ENCODE measurements at regions not wholly inside any gene's neighbourhood (a gene's known extent, or its start where the extent isn't known, plus 50 kb on each side); places are given as distances from the start of the nearest gene placed in this dataset.

DNA sequence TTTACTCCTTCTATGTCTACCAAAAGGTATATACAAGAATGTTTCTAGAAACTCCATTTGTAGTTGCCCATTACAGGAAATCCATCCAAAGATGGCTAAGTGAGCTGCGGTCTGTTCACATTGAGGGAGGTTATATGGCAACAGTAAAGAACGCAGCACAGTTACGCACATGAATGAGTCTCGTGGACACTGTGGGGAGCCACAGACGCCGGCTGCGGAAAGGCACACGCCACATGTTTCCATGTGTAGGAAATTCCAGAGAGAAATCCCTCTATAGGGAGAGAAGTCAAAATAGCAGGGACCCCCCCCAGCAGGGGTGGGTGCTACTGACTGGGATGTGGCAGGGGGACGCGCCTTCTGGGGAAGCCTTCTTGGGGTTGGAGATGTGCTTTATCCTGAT lies 139.0 kb upstream of the NCOR2 start:
- H2BK12ac ChIP-seq (ENCODE audit: insufficient read length, low read depth, low read length): no peak overlapping the region
- no peaks in the 10 kb centered on the region for H3K23me2 ChIP-seq (ENCODE audit: insufficient read length, low read depth, low read length, poor library complexity, severe bottlenecking)
- H3K18ac ChIP-seq (ENCODE audit: insufficient read length, low read depth, low read length): no peak overlapping the region
- no peak overlapping the region for H2BK5ac ChIP-seq (ENCODE audit: insufficient read length, low read length)
- Mint-ChIP-seq H3K4me3 (no peak overlapping the region), H3K27ac (no peak overlapping the region), H3K4me1 (peaks cover 2 to 4% of the 10 kb centered on the region in 2 experiments; a peak in 3 of 4 replicates), H3K9me3 (peaks cover 6 to 9% of the 10 kb centered on the region in 2 experiments), H3K27me3 (ENCODE audit: low read depth) (peaks cover 2% of the 10 kb centered on the region; the same call in 1 of the 2 replicates), H3K36me3 (ENCODE audit: insufficient read depth in 1 of 3, low read depth in 3 of 3) (peaks cover 0 to 4% (median 0%) of the 10 kb centered on the region in 3 experiments; a peak in 1 of 7 replicates)
- no CpG with 5 or more reads among the region's 10 CpGs for WGBS (ENCODE audit: extremely low coverage, insufficient read length, low lambda C conversion rate)
- H2AFZ ChIP-seq (ENCODE audit: low read length): no peak overlapping the region
- no peak overlapping the region for H4K8ac ChIP-seq (replicated peaks; ENCODE audit: insufficient read length, low read depth, low read length)
- H3K56ac ChIP-seq (ENCODE audit: insufficient read length, low read depth, low read length): no peak overlapping the region
- no peak overlapping the region for H2BK120ac ChIP-seq (ENCODE audit: low read depth, low read length, poor library complexity, severe bottlenecking)
- H3K4me2 ChIP-seq (ENCODE audit: insufficient read depth, insufficient read length, low read length): no peak overlapping the region
- H4K20me1 ChIP-seq (ENCODE audit: control insufficient read depth, insufficient read depth, insufficient read length): no peaks in the 10 kb centered on the region
- H3K79me2 ChIP-seq (ENCODE audit: insufficient read depth, low read length): no peaks in the 10 kb centered on the region
- no peak overlapping the region for H3K14ac ChIP-seq (ENCODE audit: insufficient read depth, low read length)
- H3K9me3 ChIP-seq (ENCODE audit: control insufficient read depth, low read depth, low read length): no peaks in the 10 kb centered on the region
- no peak overlapping the region for H3K9ac ChIP-seq (ENCODE audit: extremely low read depth, insufficient read length, low read length)
- no peaks in the 10 kb centered on the region; the same call in 1 of the 2 replicates for H3K27me3 ChIP-seq (ENCODE audit: insufficient read depth, low read length)
- H3T11ph ChIP-seq (ENCODE audit: low read length): no peak overlapping the region
- H4K5ac ChIP-seq (ENCODE audit: insufficient read length, low read depth, low read length): no peak overlapping the region
- no peak overlapping the region for H2AK5ac ChIP-seq (ENCODE audit: insufficient read length, low read length)
- H3K4ac ChIP-seq (ENCODE audit: low read depth, low read length): no peak overlapping the region
- H2BK20ac ChIP-seq (ENCODE audit: low read depth, low read length, poor library complexity, severe bottlenecking): no peak overlapping the region
- H2BK15ac ChIP-seq (ENCODE audit: low read depth, low read length): no peak overlapping the region
- no peaks in the 10 kb centered on the region for H3K4me1 ChIP-seq (ENCODE audit: insufficient read depth, low read length)
- H4K91ac ChIP-seq (ENCODE audit: insufficient read length, low read depth, low read length): no peak overlapping the region
- H3K27ac ChIP-seq (ENCODE audit: insufficient read length, low read depth, low read length): no peak overlapping the region
- no peaks in the 10 kb centered on the region for H3K79me1 ChIP-seq (ENCODE audit: insufficient read depth, low read depth, low read length, poor library complexity, severe bottlenecking)
- DNase-seq: no peak
- TF ChIP-seq, protein P1, sequence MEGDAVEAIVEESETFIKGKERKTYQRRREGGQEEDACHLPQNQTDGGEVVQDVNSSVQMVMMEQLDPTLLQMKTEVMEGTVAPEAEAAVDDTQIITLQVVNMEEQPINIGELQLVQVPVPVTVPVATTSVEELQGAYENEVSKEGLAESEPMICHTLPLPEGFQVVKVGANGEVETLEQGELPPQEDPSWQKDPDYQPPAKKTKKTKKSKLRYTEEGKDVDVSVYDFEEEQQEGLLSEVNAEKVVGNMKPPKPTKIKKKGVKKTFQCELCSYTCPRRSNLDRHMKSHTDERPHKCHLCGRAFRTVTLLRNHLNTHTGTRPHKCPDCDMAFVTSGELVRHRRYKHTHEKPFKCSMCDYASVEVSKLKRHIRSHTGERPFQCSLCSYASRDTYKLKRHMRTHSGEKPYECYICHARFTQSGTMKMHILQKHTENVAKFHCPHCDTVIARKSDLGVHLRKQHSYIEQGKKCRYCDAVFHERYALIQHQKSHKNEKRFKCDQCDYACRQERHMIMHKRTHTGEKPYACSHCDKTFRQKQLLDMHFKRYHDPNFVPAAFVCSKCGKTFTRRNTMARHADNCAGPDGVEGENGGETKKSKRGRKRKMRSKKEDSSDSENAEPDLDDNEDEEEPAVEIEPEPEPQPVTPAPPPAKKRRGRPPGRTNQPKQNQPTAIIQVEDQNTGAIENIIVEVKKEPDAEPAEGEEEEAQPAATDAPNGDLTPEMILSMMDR (conservative IDR thresholded peaks at IDR 0.05): no peak
- no peak overlapping the region for H3K23ac ChIP-seq (ENCODE audit: insufficient read length, low read depth, low read length)

Measured in H9 (cell line).